Gastrocnemius medialis (tissue), 4 donors: ENCODE measurements at regions not wholly inside any gene's neighbourhood (a gene's known extent, or its start where the extent isn't known, plus 50 kb on each side); places are given as distances from the start of the nearest gene placed in this dataset.

Experiments
- POLR2A ChIP-seq, 2 donors: fragments of 450-650 bp; IDR thresholded peaks; one replicate each; pipeline ENCODE4 v1.6.1; 2017; ENCODE audit warnings: antibody characterized with exemption in 2 of 2, mild to moderate bottlenecking in 2 of 2, moderate library complexity in 2 of 2
- TF ChIP-seq, protein P1 (sequence below), 5 experiments: fragments of 450-650 bp in 3 of 5; fragments of 200-600 bp in 2 of 5; sonication (generic) in 2 of 5; IDR thresholded peaks in 4 of 5; conservative IDR thresholded peaks in 1 of 5; 1 replicate in 4 of 5; 2 replicates in 1 of 5; pipeline ENCODE4 v1.5.1; 2016 to 2019; ENCODE audit warnings: antibody characterized with exemption in 5 of 5, mild to moderate bottlenecking in 3 of 5, moderate library complexity in 3 of 5

DNA sequence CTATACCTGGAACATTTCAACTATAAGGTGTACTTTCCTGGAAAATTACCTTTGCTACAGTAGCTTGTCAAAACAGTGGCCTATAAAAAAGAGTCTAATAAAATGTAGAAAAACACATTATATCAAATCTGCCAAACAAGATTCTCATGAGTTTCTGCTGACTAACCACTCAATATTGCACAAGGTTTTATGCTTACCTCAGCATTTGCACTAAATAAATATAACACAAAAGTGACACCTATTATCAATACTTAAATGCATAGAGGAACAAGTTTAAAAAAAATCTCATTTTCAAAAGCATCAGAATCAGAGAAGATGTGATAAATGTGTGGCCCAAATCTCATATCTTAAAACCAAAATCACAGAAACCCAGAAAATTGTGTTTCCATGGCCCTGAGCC, 281.4 kb downstream of the RSL24D1 start:
- TF ChIP-seq, protein P1, sequence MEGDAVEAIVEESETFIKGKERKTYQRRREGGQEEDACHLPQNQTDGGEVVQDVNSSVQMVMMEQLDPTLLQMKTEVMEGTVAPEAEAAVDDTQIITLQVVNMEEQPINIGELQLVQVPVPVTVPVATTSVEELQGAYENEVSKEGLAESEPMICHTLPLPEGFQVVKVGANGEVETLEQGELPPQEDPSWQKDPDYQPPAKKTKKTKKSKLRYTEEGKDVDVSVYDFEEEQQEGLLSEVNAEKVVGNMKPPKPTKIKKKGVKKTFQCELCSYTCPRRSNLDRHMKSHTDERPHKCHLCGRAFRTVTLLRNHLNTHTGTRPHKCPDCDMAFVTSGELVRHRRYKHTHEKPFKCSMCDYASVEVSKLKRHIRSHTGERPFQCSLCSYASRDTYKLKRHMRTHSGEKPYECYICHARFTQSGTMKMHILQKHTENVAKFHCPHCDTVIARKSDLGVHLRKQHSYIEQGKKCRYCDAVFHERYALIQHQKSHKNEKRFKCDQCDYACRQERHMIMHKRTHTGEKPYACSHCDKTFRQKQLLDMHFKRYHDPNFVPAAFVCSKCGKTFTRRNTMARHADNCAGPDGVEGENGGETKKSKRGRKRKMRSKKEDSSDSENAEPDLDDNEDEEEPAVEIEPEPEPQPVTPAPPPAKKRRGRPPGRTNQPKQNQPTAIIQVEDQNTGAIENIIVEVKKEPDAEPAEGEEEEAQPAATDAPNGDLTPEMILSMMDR (IDR thresholded peaks at IDR 0.05 in 4 of 5, conservative IDR thresholded peaks at IDR 0.05 in 1 of 5): no peak
- TF ChIP-seq POLR2A (IDR thresholded peaks at IDR 0.05): no peak
